HCT116 (cell line): ENCODE measurements at regions not wholly inside any gene's neighbourhood (a gene's known extent, or its start where the extent isn't known, plus 50 kb on each side); places are given as distances from the start of the nearest gene placed in this dataset.

Source experiments
- ATAC-seq: fragments of 200-7000 bp; cut with Tn5 transposase; 2 replicates; pipeline ENCODE4 v1.9.1; 2020; ENCODE audit warnings: mild to moderate bottlenecking, moderate library complexity
- BruUV-seq: library from RNA; stranded (reverse); fragments of 400-500 nt; replicated peaks from 2 replicates; lab custom pipeline; 2021; lab: Mats Ljungman, UMichigan
- CTCF ChIA-PET: fragments of 300-600 bp; sonication (Branson Sonifier 250); formaldehyde crosslinking; loops from one replicate; lab custom pipeline; 2021; ENCODE audit warnings: antibody characterized with exemption; lab: Charles Lee
- POLR2A ChIA-PET: fragments of 300-600, 350-600 bp; sonication (Branson Sonifier 250); formaldehyde crosslinking; loops from one replicate; lab custom pipeline; 2021; ENCODE audit warnings: antibody characterized with exemption; lab: Charles Lee
- RAD21 ChIA-PET, 2 experiments: fragments of 300-600 bp; sonication (Branson Sonifier 250); formaldehyde crosslinking; loops; one replicate each; lab custom pipeline; 2023; ENCODE audit warnings: low total read pairs in 2 of 2; ENCODE audit not compliant: uncharacterized antibody in 2 of 2, unreplicated experiment in 2 of 2, low non-redundant PET in 1 of 2; lab: Charles Lee
- DNase-seq: peaks from one replicate; pipeline ENCODE4 v3.0.0-alpha.2; 2010; ENCODE audit warnings: low read depth, low spot score
- H2AFZ ChIP-seq: fragments of 200-600 bp; shearing (Covaris generic), sonication (generic); 2 replicates; pipeline ENCODE4 v1.6.1; 2017; ENCODE audit warnings: low read depth, mixed run types, mixed read lengths, antibody characterized with exemption, low read length; ENCODE audit not compliant: poor library complexity, severe bottlenecking
- H3K27ac ChIP-seq: 2 replicates; pipeline ENCODE4 v1.5.1; 2012; ENCODE audit warnings: low read depth, low read length
- H3K27me3 ChIP-seq: fragments of 200-600 bp; sonication (generic); 2 replicates; pipeline ENCODE4 v1.6.1; 2016; ENCODE audit warnings: mixed run types, low read length, mixed read lengths; ENCODE audit not compliant: insufficient read depth
- H3K36me3 ChIP-seq, 2 experiments: fragments of 200-500 bp in 1 of 2; fragments of 200-600 bp in 1 of 2; sonication (Bioruptor generic) in 1 of 2; sonication (generic) in 1 of 2; 2 replicates each; pipeline versions ENCODE4 v1.5.1 to v1.6.1; 2014 to 2016; ENCODE audit warnings: low read length in 2 of 2, inconsistent platforms in 1 of 2, mixed read lengths in 1 of 2, mixed run types in 1 of 2; ENCODE audit not compliant: insufficient read depth in 2 of 2, control insufficient read depth in 1 of 2
- H3K4me1 ChIP-seq, 2 experiments: fragments of 200-600 bp in 1 of 2; sonication (generic) in 1 of 2; 2 replicates each; pipeline versions ENCODE4 v1.5.1 to v1.6.1; 2012 to 2017; ENCODE audit warnings: low read length in 2 of 2, inconsistent platforms in 1 of 2, mild to moderate bottlenecking in 1 of 2, mixed read lengths in 1 of 2, mixed run types in 1 of 2, moderate library complexity in 1 of 2; ENCODE audit not compliant: insufficient read depth in 2 of 2, control insufficient read depth in 1 of 2
- H3K4me2 ChIP-seq: fragments of 200-600 bp; sonication (generic); 2 replicates; pipeline ENCODE4 v1.6.1; 2017; ENCODE audit warnings: mixed run types, low read length, mixed read lengths
- H3K4me3 ChIP-seq, 2 experiments: fragments of 200-600 bp in 1 of 2; sonication (generic) in 1 of 2; replicated peaks in 1 of 2; 2 replicates each; pipeline ENCODE4 v1.5.1; 2011 to 2016; ENCODE audit warnings: low read length in 2 of 2, control low read depth in 1 of 2, low read depth in 1 of 2, mild to moderate bottlenecking in 1 of 2, mixed read lengths in 1 of 2, mixed run types in 1 of 2
- H3K79me2 ChIP-seq: fragments of 200-600 bp; sonication (generic); 2 replicates; pipeline ENCODE4 v1.6.1; 2017; ENCODE audit warnings: mild to moderate bottlenecking, mixed run types, low read length, moderate library complexity, mixed read lengths; ENCODE audit not compliant: insufficient read depth
- H3K9ac ChIP-seq: fragments of 200-600 bp; sonication (generic); 2 replicates; pipeline ENCODE4 v1.6.1; 2016; ENCODE audit warnings: low read length, mixed read lengths
- H3K9me2 ChIP-seq: fragments of 200-600 bp; sonication (generic), shearing (Covaris generic); 2 replicates; pipeline ENCODE4 v1.6.1; 2017; ENCODE audit warnings: mixed run types, mild to moderate bottlenecking, moderate library complexity; ENCODE audit not compliant: insufficient read depth
- H3K9me3 ChIP-seq, 2 experiments: fragments of 200-500 bp in 1 of 2; fragments of 200-600 bp in 1 of 2; sonication (Bioruptor generic) in 1 of 2; sonication (generic) in 1 of 2; 2 replicates each; pipeline ENCODE4 v1.6.1; 2014 to 2017; ENCODE audit warnings: low read length in 2 of 2, mixed read lengths in 2 of 2, inconsistent platforms in 1 of 2, low read depth in 1 of 2, mild to moderate bottlenecking in 1 of 2, mixed run types in 1 of 2, moderate library complexity in 1 of 2; ENCODE audit not compliant: control insufficient read depth in 1 of 2, insufficient read depth in 1 of 2
- H4K20me1 ChIP-seq: fragments of 200-600 bp; sonication (generic), shearing (Covaris generic); 2 replicates; pipeline ENCODE4 v1.6.1; 2017; ENCODE audit warnings: mixed run types, mild to moderate bottlenecking, moderate library complexity; ENCODE audit not compliant: insufficient read depth
- CEBPB ChIP-seq: IDR thresholded peaks from 2 replicates; pipeline ENCODE4 v1.6.1; 2012; ENCODE audit warnings: low read depth
- EGR1 ChIP-seq: IDR thresholded peaks from 2 replicates; pipeline ENCODE4 v1.6.1; 2012; ENCODE audit warnings: low read depth
- ELF1 ChIP-seq: IDR thresholded peaks from 2 replicates; pipeline ENCODE4 v1.6.1; 2012; ENCODE audit warnings: low read depth, borderline replicate concordance
- EZH2 ChIP-seq: fragments of 200-600 bp; sonication (generic); IDR thresholded peaks from 2 replicates; pipeline ENCODE4 v1.6.1; 2017; ENCODE audit warnings: antibody characterized with exemption, mixed run types
- EZH2phosphoT487 ChIP-seq: fragments of 200-600 bp; IDR thresholded peaks from 2 replicates; pipeline ENCODE4 v1.6.1; 2018; ENCODE audit warnings: antibody characterized with exemption, borderline replicate concordance
- FOSL1 ChIP-seq: IDR thresholded peaks from 2 replicates; pipeline ENCODE4 v1.6.1; 2012; ENCODE audit warnings: low read depth
- JUND ChIP-seq: IDR thresholded peaks from 2 replicates; pipeline ENCODE4 v1.6.1; 2012
- POLR2A ChIP-seq: IDR thresholded peaks from 2 replicates; pipeline ENCODE4 v1.7.0; 2011; ENCODE audit warnings: borderline replicate concordance; ENCODE audit not compliant: insufficient read depth, insufficient read length; ENCODE audit errors: extremely low read depth
- POLR2AphosphoS5 ChIP-seq: IDR thresholded peaks from 2 replicates; pipeline ENCODE4 v1.6.1; 2011; ENCODE audit warnings: mild to moderate bottlenecking, low read depth, low read length, moderate library complexity
- SP1 ChIP-seq: IDR thresholded peaks from 2 replicates; pipeline ENCODE4 v1.6.1; 2012; ENCODE audit warnings: low read depth
- SRF ChIP-seq: IDR thresholded peaks from 2 replicates; pipeline ENCODE4 v1.6.1; 2012; ENCODE audit warnings: low read depth
- TCF7L2 ChIP-seq: IDR thresholded peaks from 2 replicates; pipeline ENCODE4 v1.7.0; 2011; ENCODE audit warnings: borderline replicate concordance, inconsistent platforms; ENCODE audit not compliant: insufficient read depth, insufficient read length; ENCODE audit errors: extremely low read depth
- YY1 ChIP-seq: IDR thresholded peaks from 2 replicates; pipeline ENCODE4 v1.6.1; 2011; ENCODE audit warnings: low read length, low read depth, moderate library complexity, mild to moderate bottlenecking; ENCODE audit not compliant: insufficient replicate concordance; ENCODE audit errors: extremely low read depth
- ZBTB33 ChIP-seq: IDR thresholded peaks from 2 replicates; pipeline ENCODE4 v1.6.1; 2011; ENCODE audit warnings: mild to moderate bottlenecking, low read length, moderate library complexity; ENCODE audit not compliant: insufficient replicate concordance; ENCODE audit errors: extremely low read depth
- ZFX ChIP-seq: fragments of 450-650 bp; IDR thresholded peaks from 2 replicates; pipeline ENCODE4 v1.6.1; 2017
- ZNF274 ChIP-seq: fragments of 200-500 bp; sonication (Bioruptor generic); IDR thresholded peaks from 2 replicates; pipeline ENCODE4 v1.6.1; 2014; ENCODE audit warnings: mild to moderate bottlenecking, low read depth, low read length, inconsistent platforms
- intact Hi-C: fragments of 100-400 bp; cut with micrococcal nuclease; formaldehyde crosslinking; loops from 2 replicates; pipeline ENCODE4 v1.10.0; 2022
- TF ChIP-seq, protein P1 (sequence below): IDR thresholded peaks from 2 replicates; pipeline ENCODE4 v1.6.1; 2012
- TF ChIP-seq, protein P2 (sequence below): IDR thresholded peaks from 2 replicates; pipeline ENCODE4 v1.6.1; 2012

DNA sequence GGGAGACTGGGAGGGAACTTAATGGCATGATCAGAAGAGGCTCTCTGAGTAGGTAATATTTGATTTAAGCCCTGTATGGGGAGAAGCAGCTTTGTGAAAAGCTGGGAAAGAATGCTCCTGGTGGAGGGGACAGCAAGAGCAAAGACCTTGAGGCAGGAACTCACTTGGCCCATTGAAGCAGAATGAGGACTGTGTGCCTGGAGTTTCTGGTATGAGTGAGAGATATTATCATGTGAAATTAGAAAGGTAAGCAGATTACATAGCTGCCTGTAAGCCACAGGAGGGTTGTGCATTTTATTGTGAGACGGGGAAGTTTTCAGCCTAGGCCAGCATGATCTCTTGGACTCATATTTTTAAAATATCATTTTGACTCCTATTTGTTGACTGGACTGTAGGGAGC is 502.1 kb downstream of the DHX35 start:
- Histone ChIP-seq H3K27ac (no peak overlapping the region), H2AFZ (no peak overlapping the region), H3K79me2 (no peaks in the 10 kb centered on the region), H4K20me1 (no peaks in the 10 kb centered on the region), H3K36me3 (no peaks in the 10 kb centered on the region), H3K27me3 (no peaks in the 10 kb centered on the region), H3K4me2 (no peak overlapping the region), H3K4me3 (no peak overlapping the region), H3K9ac (no peak overlapping the region), H3K9me3 (no peaks in the 10 kb centered on the region), H3K4me1 (no peaks in the 10 kb centered on the region), H3K9me2 (no peaks in the 10 kb centered on the region)
- BruUV-seq, result no TSS peak
- no peak for TF ChIP-seq TCF7L2
- TF ChIP-seq EZH2phosphoT487, result no peak
- no peak for TF ChIP-seq YY1
- TF ChIP-seq, protein P1, sequence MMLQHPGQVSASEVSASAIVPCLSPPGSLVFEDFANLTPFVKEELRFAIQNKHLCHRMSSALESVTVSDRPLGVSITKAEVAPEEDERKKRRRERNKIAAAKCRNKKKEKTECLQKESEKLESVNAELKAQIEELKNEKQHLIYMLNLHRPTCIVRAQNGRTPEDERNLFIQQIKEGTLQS, result no peak
- TF ChIP-seq JUND, result no peak
- no peak for TF ChIP-seq CEBPB
- TF ChIP-seq ELF1, result no peak
- TF ChIP-seq EGR1, result no peak
- TF ChIP-seq POLR2A, result no peak
- TF ChIP-seq ZBTB33, result no peak
- TF ChIP-seq ZFX, result no peak
- no peak for TF ChIP-seq POLR2AphosphoS5
- TF ChIP-seq FOSL1, result no peak
- TF ChIP-seq EZH2, result no peak
- TF ChIP-seq SRF, result no peak
- TF ChIP-seq, protein P2, sequence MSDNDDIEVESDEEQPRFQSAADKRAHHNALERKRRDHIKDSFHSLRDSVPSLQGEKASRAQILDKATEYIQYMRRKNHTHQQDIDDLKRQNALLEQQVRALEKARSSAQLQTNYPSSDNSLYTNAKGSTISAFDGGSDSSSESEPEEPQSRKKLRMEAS, result no peak
- TF ChIP-seq ZNF274, result no peak
- no peak for TF ChIP-seq SP1
- ATAC-seq, result no peak
- DNase-seq, result no peak
- ChIA-PET CTCF (no interaction called here), POLR2A (no interaction called here), RAD21 (no interaction called here)
- intact Hi-C loops, result no loop called here
